HG03442 (cell line): ENCODE measurements at regions not wholly inside any gene's neighbourhood (a gene's known extent, or its start where the extent isn't known, plus 50 kb on each side); places are given as distances from the start of the nearest gene placed in this dataset.
"Not testable (repeated sequence)": the region's sequence is repeated elsewhere in the genome, so short reads cannot be mapped to it uniquely, and the experiment has no call there.

Experiments
- ATAC-seq: cut with Tn5 transposase; IDR thresholded peaks from one replicate; pipeline ENCODE4 v1.9.1; 2021; ENCODE audit warnings: mild to moderate bottlenecking, moderate library complexity; ENCODE audit not compliant: unreplicated experiment

DNA sequence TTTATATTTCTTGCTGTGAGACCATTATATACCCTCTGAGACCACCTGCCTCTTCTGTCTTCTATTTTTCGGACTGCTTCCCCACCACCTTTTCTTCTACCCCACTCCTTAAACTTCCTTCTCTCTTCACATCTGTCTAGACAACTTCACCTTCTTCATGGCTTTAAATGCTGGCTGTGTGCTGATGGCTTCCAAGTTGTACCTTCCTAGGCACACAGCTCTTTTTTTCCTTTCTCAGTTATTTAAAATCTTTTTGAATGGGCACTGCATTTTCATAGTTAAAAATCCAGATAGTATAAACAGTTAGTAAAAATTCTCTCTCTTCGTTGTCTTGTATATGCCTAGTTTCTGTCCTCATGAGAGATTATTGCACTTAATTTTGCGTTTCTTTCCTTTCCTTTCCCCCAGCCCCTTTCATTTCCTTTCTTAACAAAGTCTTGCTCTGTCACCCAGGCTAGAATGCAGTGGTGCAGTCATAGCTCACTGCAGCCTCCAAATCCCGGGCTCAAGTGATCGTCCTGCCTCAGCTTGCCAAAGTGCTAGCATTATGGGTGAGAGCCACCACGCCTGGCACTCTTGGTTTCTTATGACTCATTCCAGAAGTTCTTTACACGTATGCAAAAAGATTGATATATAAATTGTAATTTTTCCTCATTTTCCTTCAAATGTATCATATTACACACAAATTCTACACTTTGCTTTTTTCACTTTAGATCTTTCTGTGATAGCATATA is 114.3 kb downstream of the NPIPB5 start:
- no peak for ATAC-seq

DNA sequence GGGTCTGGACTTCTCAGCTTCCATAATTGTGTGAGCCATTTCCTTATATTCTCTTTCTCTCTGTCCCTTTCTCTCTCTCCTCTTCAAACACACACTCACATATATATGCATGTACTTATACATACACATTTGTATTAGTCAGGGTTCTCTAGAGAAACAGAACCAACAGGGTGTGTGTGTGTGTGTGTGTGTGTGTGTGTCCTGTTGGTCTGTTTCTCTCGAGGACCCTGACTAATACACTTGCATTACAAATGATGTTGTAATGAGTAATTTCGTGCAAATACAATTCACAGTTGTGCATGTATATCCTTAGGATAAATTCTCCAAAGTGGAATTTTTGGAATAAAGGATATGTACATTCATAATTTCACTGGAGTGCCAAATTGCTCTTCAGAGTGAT is 115.3 kb downstream of the NPIPB5 start:
- ATAC-seq: no peak

DNA sequence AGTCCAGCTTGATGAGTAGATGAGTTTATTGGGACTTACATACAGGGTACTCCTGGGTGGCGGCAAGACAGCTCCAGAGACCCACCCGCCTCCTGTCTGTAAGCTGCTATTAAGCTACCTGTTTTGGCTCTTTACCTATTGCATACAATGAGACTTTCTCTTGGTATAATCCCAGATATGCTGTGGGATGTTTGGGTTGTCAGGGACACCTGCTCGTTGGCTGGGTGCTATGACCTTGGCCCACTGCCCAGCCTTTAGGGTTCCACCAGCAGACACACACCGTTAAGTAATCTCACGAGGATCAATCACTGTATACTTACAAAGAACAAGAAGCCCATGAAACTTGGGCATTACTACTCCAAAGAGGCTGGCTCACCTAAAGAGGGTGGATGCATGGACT is 116.4 kb downstream of the NPIPB5 start:
- no peak for ATAC-seq

DNA sequence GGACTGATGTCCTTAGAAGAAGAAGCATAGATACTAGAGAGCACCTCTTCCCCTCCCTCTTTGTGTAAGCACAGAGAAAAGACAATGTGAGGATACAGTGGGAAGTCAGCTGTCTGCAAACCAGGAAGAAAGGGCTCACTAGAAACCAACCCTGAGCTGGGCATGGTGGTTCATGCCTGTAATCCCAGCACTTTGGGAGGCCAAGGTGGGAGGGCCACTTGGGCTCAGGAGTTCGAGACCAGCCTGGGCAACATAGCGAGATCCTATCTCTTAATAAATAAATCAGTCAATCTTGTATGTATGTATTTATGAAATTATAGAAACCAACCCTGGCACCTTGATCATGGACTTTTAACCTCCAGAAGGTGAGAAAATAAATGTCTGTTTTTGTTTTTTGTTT is 118.3 kb downstream of the NPIPB5 start:
- ATAC-seq: no peak

DNA sequence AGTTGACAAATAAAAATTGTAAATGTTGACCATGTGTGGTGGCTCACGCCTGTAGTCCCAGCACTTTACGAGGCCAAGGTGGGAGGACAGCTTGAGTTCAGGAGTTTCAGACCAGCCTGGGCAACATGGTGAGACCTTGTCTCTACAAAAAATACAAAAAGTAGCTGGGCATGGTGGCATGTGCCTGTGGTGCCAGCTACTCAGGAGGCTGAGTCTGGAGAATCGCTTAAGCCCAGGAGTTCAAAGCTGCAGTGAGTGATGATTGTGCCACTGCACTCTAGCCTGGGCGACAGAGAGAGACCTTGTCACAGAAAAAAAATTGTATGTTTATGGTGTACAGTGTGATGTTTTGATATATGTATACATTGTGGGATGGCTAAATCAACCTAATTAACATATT is 119.6 kb downstream of the NPIPB5 start:
- no peak for ATAC-seq

DNA sequence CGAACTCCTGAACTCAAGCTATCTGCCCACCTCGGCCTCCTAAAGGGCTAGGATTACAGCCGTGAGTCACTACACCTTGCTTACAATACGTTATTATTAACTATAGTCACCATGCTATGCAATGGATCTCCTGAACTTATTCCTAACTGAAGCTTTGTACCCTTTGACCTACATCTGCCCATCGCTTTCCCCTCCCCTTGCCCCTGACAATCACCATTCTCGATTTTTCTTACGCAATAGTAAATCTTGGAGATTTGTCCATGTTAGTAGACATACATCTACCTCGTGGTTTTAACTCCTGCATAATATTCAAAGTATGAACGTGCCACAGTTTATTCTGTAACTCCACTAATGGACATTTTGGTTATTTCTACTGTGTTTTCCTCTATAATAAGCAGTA is 120.6 kb downstream of the NPIPB5 start:
- no peak for ATAC-seq

DNA sequence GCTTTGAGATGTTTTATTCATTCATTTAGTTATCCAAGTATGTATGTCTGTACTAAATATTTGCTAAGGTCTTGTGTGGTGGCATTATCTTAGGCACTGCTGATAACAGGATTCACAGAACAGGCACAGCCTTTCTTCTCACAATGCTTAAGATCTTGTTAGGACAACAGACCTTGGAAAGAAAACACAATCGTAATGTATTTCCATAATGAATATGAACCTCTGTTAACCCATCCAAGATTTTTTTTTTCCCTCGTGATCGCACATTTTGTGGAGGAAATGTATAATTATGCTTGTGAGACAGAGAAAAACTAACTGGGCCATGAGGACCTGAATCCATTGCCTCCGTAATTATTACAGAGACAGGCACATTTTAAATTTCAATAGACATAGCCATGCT is 121.9 kb downstream of the NPIPB5 start:
- no peak for ATAC-seq

DNA sequence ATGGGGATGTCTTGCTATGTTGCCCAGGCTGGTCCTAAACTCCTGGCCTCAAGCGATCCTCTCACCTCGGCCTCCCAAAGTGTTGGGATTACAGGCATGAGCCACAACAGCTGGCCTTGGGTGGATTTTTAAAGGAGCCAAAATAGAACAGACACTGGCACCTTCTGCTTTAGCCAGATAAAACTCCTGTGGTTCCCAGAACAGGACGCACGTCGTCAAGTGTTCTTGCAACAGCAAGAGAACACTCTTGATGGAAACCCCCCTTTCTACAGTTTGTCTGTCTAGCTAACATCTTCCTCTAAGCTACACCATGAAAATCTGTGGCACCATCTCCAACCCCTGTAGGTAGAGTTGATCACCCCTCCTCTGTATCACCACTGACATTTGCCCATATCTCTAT is 122.6 kb downstream of the NPIPB5 start:
- no peak for ATAC-seq

DNA sequence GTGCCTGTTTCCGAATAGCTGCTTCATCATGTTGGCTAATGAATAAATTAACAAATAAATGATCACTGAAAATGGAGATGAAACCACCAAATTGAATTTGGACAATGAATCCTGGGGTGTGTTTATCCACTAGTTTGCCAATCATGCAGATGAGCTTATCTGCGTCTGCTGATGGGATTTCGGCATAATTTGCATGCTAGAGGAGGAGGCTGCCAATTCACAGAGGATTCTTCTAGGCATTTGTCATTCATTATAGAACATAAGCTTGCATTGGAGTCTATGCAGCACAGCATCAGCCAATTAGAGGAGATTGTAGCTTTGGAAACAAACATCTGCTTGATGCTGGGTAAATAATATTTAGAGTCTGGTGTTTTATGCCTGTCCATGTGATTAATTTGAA is 123.1 kb downstream of the NPIPB5 start:
- ATAC-seq: no peak

DNA sequence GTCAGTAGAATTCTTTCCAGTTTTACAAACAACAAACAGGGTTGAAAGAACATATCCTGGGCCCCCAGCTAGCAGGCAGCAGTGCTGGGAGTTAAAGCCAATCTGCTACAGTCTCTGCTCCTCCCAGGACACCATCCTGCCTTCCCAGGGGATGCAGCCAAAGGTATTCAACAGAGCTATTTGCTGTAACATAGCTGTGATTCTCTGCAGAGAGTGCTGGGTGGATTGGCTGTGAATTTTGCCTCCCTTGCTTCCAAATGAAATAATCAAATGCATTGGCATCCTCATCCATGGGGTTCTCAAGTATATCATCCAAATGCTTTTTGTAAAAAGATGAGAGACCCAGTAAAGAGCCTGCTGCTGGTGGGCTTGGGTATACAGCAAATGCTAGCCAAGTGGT is 124.3 kb downstream of the NPIPB5 start:
- ATAC-seq: no peak

DNA sequence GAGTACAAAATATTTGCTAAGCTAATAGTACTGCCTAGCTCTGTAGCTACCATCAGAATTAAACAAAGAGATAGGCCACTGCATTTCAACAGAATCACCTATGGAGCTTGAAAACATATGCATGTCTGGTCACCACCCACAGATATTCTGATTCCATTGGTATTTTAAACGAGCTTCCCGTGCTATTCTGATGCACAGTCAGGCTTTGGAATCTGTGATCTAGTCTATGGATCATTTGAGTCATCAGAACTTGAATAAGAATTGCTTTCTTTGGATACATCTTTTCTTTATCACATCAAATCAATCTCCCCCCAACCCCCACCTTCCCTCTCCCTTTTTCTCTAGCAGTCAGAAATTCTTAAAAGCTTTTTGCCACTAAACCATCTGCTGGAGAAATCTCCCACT is 124.7 kb downstream of the NPIPB5 start:
- ATAC-seq: no peak

DNA sequence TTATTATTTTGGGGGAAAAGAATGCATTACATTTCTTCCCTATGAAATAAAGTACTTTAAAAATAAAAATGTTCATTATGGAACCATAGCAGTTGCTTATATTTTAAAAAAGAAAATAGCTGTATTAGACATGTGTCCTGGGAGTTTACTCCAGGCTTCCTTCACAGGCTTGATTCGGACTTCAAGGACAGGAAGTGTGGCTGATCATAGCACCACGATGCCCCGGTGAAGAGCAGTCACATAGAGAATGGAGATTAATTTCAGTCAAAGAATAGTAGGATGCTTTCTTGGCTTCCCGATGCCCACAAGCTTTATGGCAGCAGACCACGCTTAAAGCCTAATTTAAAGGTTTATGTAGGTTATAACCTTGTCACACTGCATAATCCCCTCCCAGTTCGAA is 125.1 kb downstream of the NPIPB5 start:
- ATAC-seq: no peak

DNA sequence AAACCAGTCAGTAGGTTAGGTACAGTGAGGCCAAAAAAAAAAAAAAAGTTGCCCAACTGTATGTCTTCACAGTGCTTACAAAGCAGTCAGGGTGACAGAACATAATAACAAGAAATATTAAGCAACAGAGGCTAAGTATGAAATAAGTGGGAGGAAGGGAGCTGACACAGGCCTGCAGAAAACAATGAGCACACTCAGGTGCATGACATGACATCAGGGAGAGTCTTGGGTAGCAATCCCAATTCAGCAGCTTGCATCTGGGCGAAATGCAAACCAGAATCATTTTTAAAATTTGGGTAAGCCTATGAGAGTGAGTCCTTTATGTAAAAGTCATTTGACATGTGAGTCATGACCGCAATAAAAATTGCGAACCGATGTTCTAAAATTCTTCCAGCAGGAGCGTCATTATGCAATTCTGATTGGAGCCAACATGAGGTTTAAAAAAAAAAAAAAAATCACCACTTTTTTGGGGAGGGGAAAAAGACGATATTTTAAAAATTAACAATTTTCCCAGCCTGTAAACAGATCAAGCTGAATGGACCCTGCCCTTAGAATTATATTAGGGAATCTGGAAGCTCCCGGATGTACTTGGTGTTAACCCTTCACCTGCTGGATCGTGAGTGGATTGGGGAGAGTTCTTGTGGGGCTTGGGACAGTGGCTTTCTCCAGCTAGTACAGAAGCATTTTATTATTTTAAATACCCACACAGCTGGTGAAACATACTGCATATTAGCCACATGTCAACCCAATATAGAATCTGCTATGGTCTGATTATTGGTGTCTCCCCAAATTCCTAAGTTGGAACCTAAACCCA is 127.9 kb downstream of the NPIPB5 start:
- ATAC-seq: no peak

DNA sequence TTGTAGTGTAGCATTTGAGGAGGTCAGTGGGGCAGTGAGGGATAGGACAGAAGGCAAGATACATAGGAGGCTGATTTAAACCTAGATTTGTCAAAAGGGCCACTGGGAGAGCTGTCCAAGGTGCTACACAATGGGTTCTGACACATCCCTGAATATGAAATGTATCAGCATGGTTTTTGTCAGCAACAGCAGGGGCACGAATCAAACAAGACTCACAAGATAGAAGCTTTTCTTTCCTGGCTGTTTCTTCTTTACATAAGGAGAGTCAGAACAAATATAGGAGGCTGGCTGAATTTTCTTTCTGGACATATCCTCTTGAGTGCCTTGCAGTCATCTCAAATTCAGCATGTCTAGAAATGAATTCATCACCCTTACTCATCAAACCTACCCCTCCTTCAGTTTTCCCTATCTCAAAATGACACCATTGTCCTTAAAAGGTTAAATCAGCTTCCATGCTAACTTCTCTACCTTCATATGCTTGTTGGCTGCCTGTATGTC is 130.5 kb downstream of the NPIPB5 start:
- no peak for ATAC-seq

DNA sequence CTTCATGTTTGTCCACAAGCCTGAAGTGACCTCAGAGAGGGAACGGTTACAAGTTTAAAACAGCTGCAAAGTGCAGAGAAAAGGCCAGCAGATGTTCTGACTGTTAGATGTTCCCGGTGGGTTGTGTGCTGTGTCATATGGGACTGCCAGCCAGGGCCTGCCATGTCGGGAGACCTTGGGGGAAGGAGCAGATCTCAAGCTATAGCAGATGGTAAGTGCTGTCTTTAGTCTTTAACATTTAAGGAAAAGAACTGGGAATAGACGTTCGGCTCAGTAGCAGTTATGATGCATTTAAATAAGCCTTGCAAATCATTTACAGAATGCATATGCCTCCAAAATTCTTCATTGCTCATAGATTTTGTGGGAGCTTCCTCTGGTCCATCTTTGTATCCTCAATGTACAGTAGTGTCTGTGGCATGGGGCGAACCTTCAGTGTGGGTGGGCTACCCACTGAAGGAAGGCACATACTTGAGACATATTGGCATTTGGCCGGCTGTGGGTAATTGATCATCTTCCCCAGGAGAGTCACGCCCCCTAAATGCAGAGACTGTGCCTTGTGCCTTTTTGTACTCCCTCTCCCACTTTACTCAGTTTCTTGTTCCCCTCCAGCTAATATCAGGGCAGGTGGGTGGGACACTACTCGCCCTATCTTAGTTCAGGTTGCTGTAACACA is 131.9 kb downstream of the NPIPB5 start:
- ATAC-seq: no peak

DNA sequence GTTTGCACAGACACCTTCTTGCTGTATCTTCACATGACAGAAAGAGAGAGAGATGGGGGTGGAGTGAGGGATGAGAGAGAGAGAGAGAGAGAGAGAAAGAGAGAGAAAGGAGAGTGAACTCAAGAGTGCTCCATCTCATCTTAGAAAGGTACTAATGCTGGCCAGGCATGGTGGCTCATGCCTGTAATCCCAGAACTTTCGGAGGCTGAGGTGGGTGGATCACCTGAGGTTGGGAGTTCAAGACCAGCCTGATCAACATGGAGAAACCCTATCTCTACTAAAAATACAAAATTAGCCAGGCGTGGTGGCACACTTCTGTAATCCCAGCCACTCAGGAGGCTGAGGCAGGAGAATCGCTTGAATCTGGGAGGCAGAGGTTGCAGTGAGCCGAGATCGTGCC is 132.5 kb downstream of the NPIPB5 start:
- ATAC-seq: not testable (repeated sequence)

DNA sequence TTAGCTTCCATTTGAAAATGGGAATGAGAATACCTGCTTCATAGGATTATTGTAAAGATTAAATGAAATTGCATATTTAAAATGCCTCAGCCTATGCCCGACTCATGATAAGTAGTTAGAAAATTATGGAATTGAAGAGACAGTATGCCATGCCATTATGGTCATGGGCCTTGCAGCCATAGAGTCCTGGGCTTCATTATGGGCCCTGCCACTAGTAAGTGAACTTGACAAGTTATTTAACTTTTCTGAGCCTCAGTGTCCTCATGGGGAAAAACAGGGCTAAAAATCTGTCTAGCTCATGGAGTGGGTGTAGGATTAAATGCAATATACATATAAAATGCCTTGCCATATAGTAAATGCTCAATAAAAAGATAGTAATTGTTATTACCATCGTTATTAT is 133.2 kb downstream of the NPIPB5 start:
- no peak for ATAC-seq

DNA sequence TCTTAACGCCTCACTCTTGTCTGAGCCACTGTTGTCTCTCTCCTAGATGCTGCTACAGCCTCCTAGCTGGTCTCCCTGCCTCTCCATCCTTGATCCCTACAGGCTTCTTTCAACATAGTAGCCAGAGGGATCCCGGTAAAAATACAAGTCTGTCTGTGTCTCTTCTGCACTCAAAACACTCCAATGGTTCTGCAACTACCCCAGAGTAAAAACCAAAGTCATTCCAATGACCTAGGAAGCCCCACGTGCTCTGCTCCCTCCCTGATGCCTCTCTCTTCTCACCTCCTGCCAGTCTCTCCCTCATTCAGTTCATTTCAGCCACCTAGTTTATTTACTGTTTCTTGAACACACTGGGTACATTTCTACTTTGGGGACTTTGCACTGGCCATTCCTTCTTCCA is 135.2 kb downstream of the NPIPB5 start:
- ATAC-seq: no peak

DNA sequence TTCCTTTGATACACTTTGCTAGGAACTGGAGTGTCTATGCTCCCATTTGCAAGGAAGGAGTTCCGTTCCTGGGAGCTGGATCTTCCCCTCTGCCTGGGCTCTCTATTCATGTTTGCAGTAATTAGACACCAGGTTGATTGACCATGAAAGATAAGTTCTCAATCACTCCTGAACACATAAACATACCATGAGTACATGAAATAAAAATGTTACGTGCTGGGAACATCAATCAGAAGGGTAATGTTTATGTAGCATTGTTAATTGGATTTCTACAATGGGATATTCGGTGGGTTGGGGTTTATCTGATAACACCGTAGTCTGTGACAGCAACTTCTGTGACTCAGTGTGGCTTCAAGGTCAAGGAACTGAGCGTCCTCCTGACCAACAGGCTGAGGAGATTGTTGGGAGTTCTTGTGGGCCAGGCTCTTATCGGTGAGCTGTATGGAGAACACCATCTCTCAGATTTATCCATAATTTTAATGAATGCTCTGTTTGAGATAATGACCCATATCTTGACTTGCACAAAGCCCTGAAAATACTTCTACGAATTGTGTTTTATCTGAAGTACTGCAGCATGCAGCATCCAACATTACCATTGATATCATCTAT is 136.4 kb downstream of the NPIPB5 start:
- no peak for ATAC-seq

DNA sequence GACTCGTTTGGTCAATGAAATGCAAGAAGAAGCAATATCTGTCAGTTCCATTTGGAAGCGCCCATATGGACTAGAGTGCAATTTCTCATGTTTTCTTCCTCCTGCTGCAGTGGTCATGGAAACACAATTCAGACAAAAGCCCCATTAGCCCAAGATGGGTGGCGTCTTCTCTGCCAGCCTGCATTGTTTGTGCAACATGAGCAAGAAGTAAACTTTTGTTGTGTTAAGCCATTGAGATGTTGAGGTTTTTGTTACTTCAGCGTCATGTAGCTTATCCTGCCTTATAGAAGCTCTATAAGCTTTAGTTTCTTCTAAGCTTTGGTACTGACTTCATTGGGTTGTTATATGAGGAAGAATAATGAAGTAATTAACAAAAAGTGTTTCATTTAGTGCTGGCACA is 137.4 kb downstream of the NPIPB5 start:
- ATAC-seq: no peak

DNA sequence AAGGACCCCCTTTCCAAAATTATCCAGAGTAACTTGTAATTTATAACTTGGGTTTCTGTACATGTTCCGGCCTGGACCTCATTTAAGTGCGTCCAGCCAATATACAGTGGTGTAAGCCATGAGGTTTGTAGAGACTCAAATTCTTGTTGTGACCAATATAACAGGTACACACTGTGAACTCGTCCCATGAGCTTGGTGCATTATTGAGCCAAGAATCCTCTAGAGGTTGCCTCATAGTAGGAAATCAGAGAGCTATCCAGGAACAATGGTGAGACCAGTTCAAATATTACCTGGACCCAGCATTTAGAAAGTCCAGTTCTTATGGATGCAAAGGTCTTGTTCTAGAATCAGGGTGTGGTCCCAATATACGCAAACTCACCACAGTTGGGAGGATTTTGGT is 138.2 kb downstream of the NPIPB5 start:
- ATAC-seq: no peak
